HG03103 (cell line): ENCODE measurements at regions not wholly inside any gene's neighbourhood (a gene's known extent, or its start where the extent isn't known, plus 50 kb on each side); places are given as distances from the start of the nearest gene placed in this dataset.

Source experiments
- ATAC-seq: cut with Tn5 transposase; IDR thresholded peaks from one replicate; pipeline ENCODE4 v1.9.1; 2021; ENCODE audit warnings: low read depth; ENCODE audit not compliant: unreplicated experiment

- ATAC-seq = no peak
Observed at GRCh38 chr2:223368481-223368880, 233.7 kb downstream of the SCG2 start.

GRCh38 chr2:223369889-223370288 lies 232.3 kb downstream of the SCG2 start:
- ATAC-seq = no peak

GRCh38 chr2:223383315-223383714 lies 218.8 kb downstream of the SCG2 start:
- no peak for ATAC-seq

- ATAC-seq = no peak
Observed at GRCh38 chr2:223386189-223386588, 216.0 kb downstream of the SCG2 start.

GRCh38 chr2:223386984-223387383 lies 215.2 kb downstream of the SCG2 start:
- no peak for ATAC-seq

GRCh38 chr2:223389624-223390023 lies 212.5 kb downstream of the SCG2 start:
- ATAC-seq = no peak

GRCh38 chr2:223396993-223397392 lies 205.2 kb downstream of the SCG2 start:
- no peak for ATAC-seq

GRCh38 chr2:223399357-223399957 lies 202.7 kb downstream of the SCG2 start:
- ATAC-seq = no peak

GRCh38 chr2:223404616-223405015 lies 197.5 kb downstream of the SCG2 start:
- ATAC-seq = no peak

GRCh38 chr2:223414646-223415045 lies 187.5 kb downstream of the SCG2 start:
- no peak for ATAC-seq

GRCh38 chr2:223415071-223415470 lies 187.1 kb downstream of the SCG2 start:
- ATAC-seq = no peak

GRCh38 chr2:223416815-223417610 lies 185.1 kb downstream of the SCG2 start:
- no peak for ATAC-seq

GRCh38 chr2:223418131-223418530 lies 184.0 kb downstream of the SCG2 start:
- no peak for ATAC-seq

- no peak for ATAC-seq
Observed at GRCh38 chr2:223418604-223419199, 183.5 kb downstream of the SCG2 start.

- ATAC-seq = no peak
Observed at GRCh38 chr2:223420048-223420447, 182.1 kb downstream of the SCG2 start.

- no peak for ATAC-seq
Observed at GRCh38 chr2:223431479-223431878, 170.7 kb downstream of the SCG2 start.

- ATAC-seq = no peak
Observed at GRCh38 chr2:223433461-223433860, 168.7 kb downstream of the SCG2 start.

GRCh38 chr2:223437788-223438187 lies 164.4 kb downstream of the SCG2 start:
- ATAC-seq = no peak

- no peak for ATAC-seq
Observed at GRCh38 chr2:223439184-223439583, 163.0 kb downstream of the SCG2 start.

GRCh38 chr2:223439786-223440185 lies 162.4 kb downstream of the SCG2 start:
- no peak for ATAC-seq

- no peak for ATAC-seq
Observed at GRCh38 chr2:223442847-223443246, 159.3 kb downstream of the SCG2 start.

- no peak for ATAC-seq
Observed at GRCh38 chr2:223450246-223450645, 151.9 kb downstream of the SCG2 start.
